Esophagus muscularis mucosa (tissue), 4 donors: ENCODE measurements at regions not wholly inside any gene's neighbourhood (a gene's known extent, or its start where the extent isn't known, plus 50 kb on each side); places are given as distances from the start of the nearest gene placed in this dataset.

Source experiments
- DNase-seq: peaks from one replicate; pipeline ENCODE4 v3.0.0-alpha.2; 2017; ENCODE audit errors: extremely low spot score
- H3K27ac ChIP-seq, 4 donors: fragments of 200-600 bp; sonication (generic); replicated peaks in 1 of 4; 1 replicate in 3 of 4; 2 replicates in 1 of 4; pipeline ENCODE4 v1.5.1; 2016 to 2019; ENCODE audit warnings: mild to moderate bottlenecking in 1 of 4
- H3K27me3 ChIP-seq, 4 donors: fragments of 200-600 bp; sonication (generic); one replicate each; pipeline versions ENCODE4 v1.5.1 to v1.6.0; 2016 to 2019
- H3K36me3 ChIP-seq, 4 donors: fragments of 200-600 bp; sonication (generic); one replicate each; pipeline ENCODE4 v1.5.1; 2016 to 2019
- H3K4me1 ChIP-seq, 4 donors: fragments of 200-600 bp; sonication (generic); one replicate each; pipeline ENCODE4 v1.5.1; 2016 to 2019
- H3K4me3 ChIP-seq, 4 donors: fragments of 200-600 bp; sonication (generic); 1 replicate in 2 of 4; 2 replicates in 2 of 4; pipeline ENCODE4 v1.5.1; 2016 to 2019; ENCODE audit warnings: mild to moderate bottlenecking in 4 of 4, moderate library complexity in 1 of 4
- H3K9me3 ChIP-seq, 4 donors: fragments of 200-600 bp; sonication (generic); 1 replicate in 3 of 4; 2 replicates in 1 of 4; pipeline ENCODE4 v1.5.1; 2016 to 2019
- EP300 ChIP-seq: sonication (generic); formaldehyde crosslinking; IDR thresholded peaks from one replicate; pipeline ENCODE4 v1.6.1; 2017; ENCODE audit warnings: antibody characterized with exemption
- POLR2A ChIP-seq: fragments of 450-650 bp; IDR thresholded peaks from one replicate; pipeline ENCODE4 v1.6.1; 2017; ENCODE audit warnings: antibody characterized with exemption, moderate library complexity, mild to moderate bottlenecking, low read depth
- POLR2AphosphoS5 ChIP-seq, 2 donors: sonication (generic); formaldehyde crosslinking; IDR thresholded peaks; one replicate each; pipeline ENCODE4 v1.6.1; 2017; ENCODE audit warnings: antibody characterized with exemption in 2 of 2
- WGBS: methylation state at CpG from one replicate; pipeline ENCODE4 v1.1.5; 2018; 5-methylcytosine and 5-hydroxymethylcytosine counted together
- intact Hi-C: fragments of 100-400 bp; cut with DNase I; formaldehyde crosslinking; loops from one replicate; pipeline ENCODE4 v1.15.1; 2023
- TF ChIP-seq, protein P1 (sequence below), 3 experiments: fragments of 200-600 bp in 2 of 3; fragments of 450-650 bp in 1 of 3; sonication (generic) in 2 of 3; IDR thresholded peaks; one replicate each; pipeline ENCODE4 v1.5.1; 2017 to 2019; ENCODE audit warnings: antibody characterized with exemption in 3 of 3, mild to moderate bottlenecking in 2 of 3, moderate library complexity in 1 of 3

DNA sequence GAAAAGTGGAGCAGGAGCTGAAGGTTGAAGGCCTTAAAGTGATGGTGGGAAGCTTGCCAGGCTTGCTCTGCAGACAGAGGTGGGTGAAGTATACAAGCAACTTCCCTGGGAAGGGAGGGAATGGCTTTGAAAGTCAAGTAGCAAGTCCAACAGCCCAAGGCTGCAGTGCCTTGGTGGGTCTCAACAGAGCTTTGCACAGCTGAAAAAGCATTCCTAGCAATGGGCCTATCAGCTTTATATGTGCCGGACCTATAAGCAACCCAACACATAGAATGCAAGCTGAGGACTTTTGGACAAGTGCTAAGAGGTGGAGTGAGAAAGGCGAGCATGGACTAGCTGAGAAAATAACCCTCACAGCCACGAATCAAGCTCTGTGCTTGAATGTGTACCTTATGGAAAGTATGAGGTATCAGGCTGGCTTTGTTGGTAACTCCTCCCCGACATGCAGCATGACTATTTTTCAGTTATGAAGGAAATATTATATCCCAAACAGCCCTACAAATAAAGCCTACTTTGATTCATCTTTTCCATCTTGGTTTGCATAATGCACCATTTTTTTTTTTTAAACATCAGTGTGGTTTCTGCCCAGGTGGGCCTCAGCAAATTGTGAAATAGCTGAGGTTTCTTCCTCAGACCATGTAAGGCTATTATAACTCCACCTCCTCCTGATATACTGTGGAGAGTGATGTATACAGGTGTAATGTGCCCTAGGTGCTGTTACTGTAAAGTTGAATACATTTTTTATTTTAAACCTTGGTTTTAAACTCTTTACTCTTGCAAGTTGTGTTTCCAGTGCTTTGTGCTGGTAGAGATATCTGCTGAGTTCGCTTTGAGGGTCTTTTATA is 241.4 kb upstream of the CXCR4 start:
- TF ChIP-seq, protein P1, sequence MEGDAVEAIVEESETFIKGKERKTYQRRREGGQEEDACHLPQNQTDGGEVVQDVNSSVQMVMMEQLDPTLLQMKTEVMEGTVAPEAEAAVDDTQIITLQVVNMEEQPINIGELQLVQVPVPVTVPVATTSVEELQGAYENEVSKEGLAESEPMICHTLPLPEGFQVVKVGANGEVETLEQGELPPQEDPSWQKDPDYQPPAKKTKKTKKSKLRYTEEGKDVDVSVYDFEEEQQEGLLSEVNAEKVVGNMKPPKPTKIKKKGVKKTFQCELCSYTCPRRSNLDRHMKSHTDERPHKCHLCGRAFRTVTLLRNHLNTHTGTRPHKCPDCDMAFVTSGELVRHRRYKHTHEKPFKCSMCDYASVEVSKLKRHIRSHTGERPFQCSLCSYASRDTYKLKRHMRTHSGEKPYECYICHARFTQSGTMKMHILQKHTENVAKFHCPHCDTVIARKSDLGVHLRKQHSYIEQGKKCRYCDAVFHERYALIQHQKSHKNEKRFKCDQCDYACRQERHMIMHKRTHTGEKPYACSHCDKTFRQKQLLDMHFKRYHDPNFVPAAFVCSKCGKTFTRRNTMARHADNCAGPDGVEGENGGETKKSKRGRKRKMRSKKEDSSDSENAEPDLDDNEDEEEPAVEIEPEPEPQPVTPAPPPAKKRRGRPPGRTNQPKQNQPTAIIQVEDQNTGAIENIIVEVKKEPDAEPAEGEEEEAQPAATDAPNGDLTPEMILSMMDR (IDR thresholded peaks at IDR 0.05), result no peak
- TF ChIP-seq EP300 (no peak), POLR2AphosphoS5 (IDR thresholded peaks at IDR 0.05) (no peak), POLR2A (no peak)
- WGBS, result 94% methylated on average over 5 of the region's 5 CpGs
- Histone ChIP-seq H3K9me3 (no peaks in the 10 kb centered on the region), H3K36me3 (no peaks in the 10 kb centered on the region), H3K27ac (no peak overlapping the region), H3K4me3 (no peak overlapping the region), H3K27me3 (no peaks in the 10 kb centered on the region), H3K4me1 (peaks cover 0 to 22% (median 12%) of the 10 kb centered on the region in 4 donors)
- peak; percentile 66 for DNase-seq
- intact Hi-C loops, result no loop called here

DNA sequence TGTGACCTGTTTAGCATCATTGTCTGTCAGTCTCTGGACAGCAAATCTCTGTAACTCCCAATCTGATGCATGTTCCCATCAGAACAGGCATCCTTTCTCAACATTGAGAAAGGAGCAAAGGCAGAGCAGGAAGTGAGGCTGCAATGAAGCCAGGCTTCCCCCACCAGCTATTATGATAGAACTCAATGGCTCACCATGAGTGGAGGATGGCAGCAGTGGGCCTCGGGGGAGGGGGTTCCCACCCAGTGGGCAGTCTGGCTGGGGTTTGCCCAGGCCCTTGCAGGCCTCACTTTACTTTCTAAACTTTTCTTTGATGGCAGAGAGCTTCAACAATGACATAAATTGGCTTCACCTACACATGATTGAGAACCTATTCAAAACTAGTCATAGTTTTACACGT is 240.6 kb upstream of the CXCR4 start:
- Histone ChIP-seq H3K4me1 (peaks cover 0 to 15% (median 7%) of the 10 kb centered on the region in 4 donors), H3K4me3 (no peak overlapping the region), H3K36me3 (no peaks in the 10 kb centered on the region), H3K9me3 (no peaks in the 10 kb centered on the region), H3K27ac (no peak overlapping the region), H3K27me3 (no peaks in the 10 kb centered on the region)
- no peak for TF ChIP-seq POLR2AphosphoS5 (IDR thresholded peaks at IDR 0.05)
- TF ChIP-seq, protein P1 (IDR thresholded peaks at IDR 0.05), result no peak
- no peak for TF ChIP-seq POLR2A
- TF ChIP-seq EP300, result no peak
- no peak for DNase-seq
- 97% methylated on average over 2 of the region's 2 CpGs for WGBS
- intact Hi-C loops, result no loop called here

DNA sequence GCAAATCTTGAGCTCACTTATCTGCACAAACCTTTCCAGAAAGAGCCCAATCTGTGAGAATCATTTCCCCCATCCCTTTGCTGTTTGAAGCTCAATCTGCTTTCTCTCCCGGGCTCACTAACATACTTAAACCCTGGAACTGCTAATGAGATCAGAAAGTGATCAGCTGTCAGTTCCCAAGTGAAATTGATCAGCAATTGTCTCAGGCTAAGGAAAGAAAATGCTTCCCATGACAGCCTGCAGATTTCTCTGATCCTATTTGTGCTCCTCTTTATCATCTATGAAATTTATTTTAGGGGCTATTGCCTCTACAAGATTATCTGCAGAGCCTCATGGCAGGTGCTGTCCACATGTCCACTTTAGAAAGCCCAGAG is 239.0 kb upstream of the CXCR4 start:
- H3K27me3 ChIP-seq, result no peaks in the 10 kb centered on the region
- no peak overlapping the region for H3K4me3 ChIP-seq
- intact Hi-C loops, result no loop called here
- 64% methylated on average over 1 of the region's 1 CpG for WGBS
- TF ChIP-seq POLR2A, result no peak
- TF ChIP-seq POLR2AphosphoS5 (IDR thresholded peaks at IDR 0.05), result no peak
- TF ChIP-seq EP300, result no peak
- TF ChIP-seq, protein P1 (IDR thresholded peaks at IDR 0.05), result no peak
- no peaks in the 10 kb centered on the region for H3K9me3 ChIP-seq
- H3K4me1 ChIP-seq, result peaks cover 0 to 10% (median 5%) of the 10 kb centered on the region in 4 donors
- H3K27ac ChIP-seq, result no peak overlapping the region
- no peaks in the 10 kb centered on the region for H3K36me3 ChIP-seq
- DNase-seq, result no peak

DNA sequence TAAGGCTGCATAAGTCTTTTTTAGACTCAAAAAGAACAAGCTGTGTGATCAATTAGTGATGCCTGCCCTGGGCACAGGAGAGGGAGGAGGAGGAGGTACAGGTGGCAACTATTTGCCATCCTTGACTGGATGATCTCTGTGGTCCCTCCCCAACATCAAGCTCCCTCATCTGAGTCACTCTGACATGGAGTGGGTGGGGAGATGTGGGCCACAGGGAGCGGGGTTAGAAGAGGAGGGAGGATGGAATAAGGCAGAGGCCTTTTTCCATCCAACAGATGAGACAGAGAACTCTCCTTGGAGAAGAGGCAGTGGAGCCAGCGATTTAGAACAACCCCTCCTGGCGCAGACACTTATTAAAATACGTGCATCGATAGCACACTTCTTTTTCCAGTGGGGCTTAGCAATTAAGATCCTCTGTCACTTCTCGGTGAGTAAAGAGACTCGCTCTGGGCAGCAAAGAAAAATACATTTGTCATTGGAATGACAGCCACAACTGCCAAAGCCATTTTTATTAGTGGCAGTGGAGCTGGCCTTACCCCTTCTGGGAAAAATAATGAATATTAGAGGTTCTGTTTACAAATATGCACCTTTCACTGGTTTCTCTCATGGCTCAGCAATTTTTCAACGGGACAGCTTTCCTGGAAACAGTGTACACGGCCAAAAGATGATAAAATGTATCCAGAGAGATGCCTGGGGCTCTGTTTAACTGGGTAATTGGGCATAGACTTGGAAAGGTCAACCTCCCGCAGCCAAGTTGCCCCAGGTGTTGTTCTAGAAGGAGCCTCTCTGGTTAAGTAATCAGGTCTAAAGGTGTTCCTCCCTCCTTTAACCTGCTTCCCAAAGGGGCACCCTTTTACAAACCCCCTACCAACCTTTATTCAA is 238.4 kb upstream of the CXCR4 start:
- intact Hi-C loops, result no loop called here
- no peaks in the 10 kb centered on the region for H3K36me3 ChIP-seq
- peaks cover 0 to 10% (median 5%) of the 10 kb centered on the region in 4 donors for H3K4me1 ChIP-seq
- no peaks in the 10 kb centered on the region for H3K27me3 ChIP-seq
- no peak overlapping the region for H3K4me3 ChIP-seq
- no peak overlapping the region for H3K27ac ChIP-seq
- TF ChIP-seq, protein P1 (IDR thresholded peaks at IDR 0.05), result no peak
- no peak for TF ChIP-seq POLR2AphosphoS5 (IDR thresholded peaks at IDR 0.05)
- no peak for TF ChIP-seq POLR2A
- no peak for TF ChIP-seq EP300
- H3K9me3 ChIP-seq, result no peaks in the 10 kb centered on the region
- 50% methylated on average over 10 of the region's 10 CpGs for WGBS
- DNase-seq, result no peak
